HL-60 (cell line): ENCODE measurements at regions not wholly inside any gene's neighbourhood (a gene's known extent, or its start where the extent isn't known, plus 50 kb on each side); places are given as distances from the start of the nearest gene placed in this dataset.
"Not testable (repeated sequence)": the region's sequence is repeated elsewhere in the genome, so short reads cannot be mapped to it uniquely, and the experiment has no call there.

ENCODE experiments used
- DNase-seq, 2 experiments: peaks; one replicate each; pipeline ENCODE4 v3.0.0-alpha.2; 2010 to 2020; ENCODE audit warnings: low read depth in 1 of 2, low spot score in 1 of 2
- H3K27ac ChIP-seq: fragments of 250-450 bp; sonication (Bioruptor Pico); replicated peaks from 2 replicates; pipeline ENCODE4 v1.5.1; 2020; ENCODE audit warnings: mild to moderate bottlenecking, moderate library complexity
- H3K27me3 ChIP-seq: fragments of 250-450 bp; sonication (Bioruptor Pico); 2 replicates; pipeline ENCODE4 v1.5.1; 2021; ENCODE audit warnings: mild to moderate bottlenecking, moderate library complexity; ENCODE audit not compliant: insufficient read depth, poor library complexity, severe bottlenecking
- H3K4me3 ChIP-seq: replicated peaks from 2 replicates; pipeline ENCODE4 v1.5.1; 2011; ENCODE audit warnings: mild to moderate bottlenecking, control low read depth, low read length; ENCODE audit not compliant: insufficient read depth
- CTCF ChIP-seq: IDR thresholded peaks from one replicate; pipeline ENCODE4 v1.5.1; 2011; ENCODE audit warnings: low read length, control low read depth, inconsistent platforms; ENCODE audit not compliant: insufficient read depth
- SPI1 ChIP-seq: IDR thresholded peaks from 2 replicates; pipeline ENCODE4 v1.6.1; 2012; ENCODE audit warnings: low read depth, mild to moderate bottlenecking, borderline replicate concordance

- no peak overlapping the region for H3K4me3 ChIP-seq
- no peak for TF ChIP-seq CTCF
- no peak for TF ChIP-seq SPI1
- no peaks in the 10 kb centered on the region for H3K27me3 ChIP-seq
- no peak overlapping the region for H3K27ac ChIP-seq
- no peak for DNase-seq
Measured at GRCh38 chr20:28616354-28616753, 2641.1 kb upstream of the DEFB115 start.

- H3K4me3 ChIP-seq, H3K27me3 ChIP-seq, DNase-seq, H3K27ac ChIP-seq: not testable (repeated sequence)
Measured at GRCh38 chr20:28619956-28620651, 2637.4 kb upstream of the DEFB115 start.

GRCh38 chr20:28625112-28625511 is 2632.4 kb upstream of the DEFB115 start:
- H3K27me3 ChIP-seq, H3K4me3 ChIP-seq, H3K27ac ChIP-seq, DNase-seq: not testable (repeated sequence)

- not testable (repeated sequence) for H3K4me3 ChIP-seq, H3K27me3 ChIP-seq, H3K27ac ChIP-seq, DNase-seq
Measured at GRCh38 chr20:28640831-28641230, 2616.6 kb upstream of the DEFB115 start.
